Adrenal gland (tissue), 9 donors: ENCODE measurements at regions not wholly inside any gene's neighbourhood (a gene's known extent, or its start where the extent isn't known, plus 50 kb on each side); places are given as distances from the start of the nearest gene placed in this dataset.

ENCODE experiments used
- DNase-seq, 7 donors: peaks; one replicate each; pipeline ENCODE4 v3.0.0-alpha.2; 2019 to 2020
- H3K27ac ChIP-seq, 5 donors: fragments of 200-600 bp; sonication (generic) in 4 of 5; 1 replicate in 3 of 5; 2 replicates in 2 of 5; pipeline versions ENCODE4 v1.5.1 to v1.8.0; 2016 to 2020; ENCODE audit warnings: mild to moderate bottlenecking in 1 of 5
- H3K27me3 ChIP-seq: fragments of 200-600 bp; 2 replicates; pipeline ENCODE4 v1.8.0; 2021
- H3K36me3 ChIP-seq, 2 donors: fragments of 200-600 bp; replicated peaks in 1 of 2; 1 replicate in 1 of 2; 2 replicates in 1 of 2; pipeline versions ENCODE4 v1.5.1 to v1.8.0; 2018 to 2022
- H3K4me1 ChIP-seq, 2 donors: fragments of 200-600 bp; replicated peaks in 1 of 2; 1 replicate in 1 of 2; 2 replicates in 1 of 2; pipeline versions ENCODE4 v1.5.1 to v1.8.0; 2018 to 2021
- H3K4me3 ChIP-seq, 4 donors: fragments of 200-600 bp; sonication (generic) in 3 of 4; one replicate each; pipeline ENCODE4 v1.5.1; 2016 to 2018
- H3K9me3 ChIP-seq, 3 donors: fragments of 200-600 bp; sonication (generic) in 1 of 3; replicated peaks in 1 of 3; 1 replicate in 2 of 3; 2 replicates in 1 of 3; pipeline versions ENCODE4 v1.5.1 to v1.8.0; 2016 to 2021
- CTCF ChIP-seq, 6 experiments: fragments of 450-650 bp in 4 of 6; fragments of 200-600 bp in 2 of 6; sonication (generic) in 1 of 6; IDR thresholded peaks; 1 replicate in 5 of 6; 2 replicates in 1 of 6; pipeline versions ENCODE4 v1.5.1 to v1.8.0; 2016 to 2021; ENCODE audit warnings: antibody characterized with exemption in 6 of 6, mild to moderate bottlenecking in 2 of 6, moderate library complexity in 1 of 6
- POLR2A ChIP-seq, 2 donors: fragments of 450-650 bp; IDR thresholded peaks; one replicate each; pipeline ENCODE4 v1.6.1; 2017; ENCODE audit warnings: antibody characterized with exemption in 2 of 2, mild to moderate bottlenecking in 2 of 2, moderate library complexity in 1 of 2
- WGBS, 4 donors: extraction: QIAGEN DNeasy Blood & Tissue Kit in 2 of 4; methylation state at CpG; one replicate each; pipeline versions ENCODE4 v1.1.5 to v1.1.7; 2013 to 2017; 5-methylcytosine and 5-hydroxymethylcytosine counted together
- intact Hi-C, 2 donors: fragments of 100-400 bp; cut with DNase I; formaldehyde crosslinking; loops; one replicate each; pipeline versions ENCODE4 v1.14.1 to v1.15.0; 2022 to 2023
- donor health status: healthy with polysubstance abuse.
- donor health status: Bipolar disorder and iron deficiency.
- donor health status: DM: yes; HTN: yes; CAD: no.
- donor health status: DM: no; HTN: no; CAD: no.
- donor health status: DM: no; HTN: no; CAD: no.

- Histone ChIP-seq H3K4me3 (no peak overlapping the region), H3K36me3 (no peaks in the 10 kb centered on the region), H3K27ac (no peak overlapping the region), H3K27me3 (no peaks in the 10 kb centered on the region), H3K4me1 (no peaks in the 10 kb centered on the region), H3K9me3 (no peaks in the 10 kb centered on the region)
- DNase-seq = no peak
- TF ChIP-seq POLR2A (IDR thresholded peaks at IDR 0.05) (no peak), CTCF (IDR thresholded peaks at IDR 0.05) (no peak)
- 73 to 77% (median 77%) methylated on average over 3 of the region's 3 CpGs for WGBS, 4 donors
- intact Hi-C loops = no loop called here
Observed at GRCh38 chr5:107213025-107213424, 457.7 kb downstream of the EFNA5 start.

- WGBS, 4 donors = 73 to 85% (median 80%) methylated on average over 3 of the region's 3 CpGs
- Histone ChIP-seq H3K27ac (no peak overlapping the region), H3K4me3 (no peak overlapping the region), H3K36me3 (no peaks in the 10 kb centered on the region), H3K4me1 (no peaks in the 10 kb centered on the region), H3K27me3 (no peaks in the 10 kb centered on the region), H3K9me3 (no peaks in the 10 kb centered on the region)
- intact Hi-C loops = no loop called here
- DNase-seq = no peak
- TF ChIP-seq CTCF (IDR thresholded peaks at IDR 0.05) (no peak), POLR2A (IDR thresholded peaks at IDR 0.05) (no peak)
Observed at GRCh38 chr5:107211630-107212029, 459.1 kb downstream of the EFNA5 start.

GRCh38 chr5:107208867-107209266, 461.9 kb downstream of the EFNA5 start:
- no peak for DNase-seq
- 81 to 91% (median 86%) methylated on average over 3 of the region's 3 CpGs for WGBS, 4 donors
- Histone ChIP-seq H3K36me3 (no peaks in the 10 kb centered on the region), H3K9me3 (no peaks in the 10 kb centered on the region), H3K4me3 (no peak overlapping the region), H3K27ac (no peak overlapping the region), H3K4me1 (no peaks in the 10 kb centered on the region), H3K27me3 (no peaks in the 10 kb centered on the region)
- intact Hi-C loops = no loop called here
- TF ChIP-seq CTCF (IDR thresholded peaks at IDR 0.05) (no peak), POLR2A (IDR thresholded peaks at IDR 0.05) (no peak)

GRCh38 chr5:107204413-107204812, 466.3 kb downstream of the EFNA5 start:
- DNase-seq = no peak
- WGBS, 4 donors = 74 to 85% (median 76%) methylated on average over 5 of the region's 5 CpGs
- H3K4me3 ChIP-seq = no peak overlapping the region
- H3K27me3 ChIP-seq = no peaks in the 10 kb centered on the region
- no peaks in the 10 kb centered on the region for H3K9me3 ChIP-seq
- H3K27ac ChIP-seq = no peak overlapping the region
- no peaks in the 10 kb centered on the region for H3K36me3 ChIP-seq
- intact Hi-C loops = no loop called here
- no peak for TF ChIP-seq CTCF (IDR thresholded peaks at IDR 0.05)
- TF ChIP-seq POLR2A (IDR thresholded peaks at IDR 0.05) = no peak
- H3K4me1 ChIP-seq = no peaks in the 10 kb centered on the region
